OCI-LY1 (cell line): ENCODE measurements at regions not wholly inside any gene's neighbourhood (a gene's known extent, or its start where the extent isn't known, plus 50 kb on each side); places are given as distances from the start of the nearest gene placed in this dataset.

Source experiments
- H2AFZ ChIP-seq: fragments of 200-600 bp; sonication (generic), shearing (Covaris generic); 2 replicates; pipeline ENCODE4 v1.6.0; 2014; ENCODE audit warnings: antibody characterized with exemption, mild to moderate bottlenecking, low read length
- H3F3A ChIP-seq: fragments of 200-600 bp; sonication (generic), shearing (Covaris generic); 2 replicates; pipeline ENCODE4 v1.6.0; 2014; ENCODE audit warnings: mild to moderate bottlenecking, antibody characterized with exemption, low read length, moderate library complexity; ENCODE audit not compliant: insufficient read depth
- H3K27ac ChIP-seq: fragments of 200-600 bp; sonication (generic); 2 replicates; pipeline ENCODE4 v1.5.1; 2014; ENCODE audit warnings: low read length, mixed run types, mild to moderate bottlenecking, low read depth; ENCODE audit not compliant: poor library complexity, severe bottlenecking
- H3K27me3 ChIP-seq: fragments of 200-600 bp; sonication (generic); 2 replicates; pipeline ENCODE4 v1.6.0; 2014; ENCODE audit warnings: antibody characterized with exemption, mild to moderate bottlenecking, low read length, moderate library complexity; ENCODE audit not compliant: insufficient read depth
- H3K36me3 ChIP-seq: fragments of 200-600 bp; sonication (generic); 2 replicates; pipeline ENCODE4 v1.6.1; 2014; ENCODE audit warnings: mild to moderate bottlenecking, antibody characterized with exemption, low read length, moderate library complexity, mixed read lengths; ENCODE audit not compliant: insufficient read depth
- H3K4me1 ChIP-seq: fragments of 200-600 bp; sonication (generic); 2 replicates; pipeline ENCODE4 v1.5.1; 2014; ENCODE audit warnings: mild to moderate bottlenecking, low read length, moderate library complexity; ENCODE audit not compliant: insufficient read depth, severe bottlenecking
- H3K4me2 ChIP-seq: fragments of 200-600 bp; sonication (generic), shearing (Covaris generic); 2 replicates; pipeline ENCODE4 v1.6.1; 2014; ENCODE audit warnings: low read length
- H3K4me3 ChIP-seq: fragments of 200-600 bp; sonication (generic); 2 replicates; pipeline ENCODE4 v1.5.1; 2014; ENCODE audit warnings: low read length, low read depth, mild to moderate bottlenecking, mixed read lengths; ENCODE audit not compliant: poor library complexity, severe bottlenecking
- H3K79me2 ChIP-seq: fragments of 200-600 bp; shearing (Covaris generic); 2 replicates; pipeline ENCODE4 v1.6.1; 2016; ENCODE audit warnings: mixed run types, low read length, mixed read lengths; ENCODE audit not compliant: insufficient read depth
- H3K9ac ChIP-seq: fragments of 200-600 bp; sonication (generic), shearing (Covaris generic); 2 replicates; pipeline ENCODE4 v1.6.1; 2014; ENCODE audit warnings: mild to moderate bottlenecking, low read length, mixed read lengths
- H3K9me2 ChIP-seq: fragments of 200-600 bp; sonication (generic), shearing (Covaris generic); 2 replicates; pipeline ENCODE4 v1.6.1; 2014; ENCODE audit warnings: low read depth, mild to moderate bottlenecking, low read length, mixed read lengths
- H3K9me3 ChIP-seq: fragments of 200-600 bp; shearing (Covaris generic); 2 replicates; pipeline ENCODE4 v1.6.1; 2014; ENCODE audit warnings: low read length, mixed read lengths
- H4K20me1 ChIP-seq: fragments of 200-600 bp; sonication (generic), shearing (Covaris generic); 2 replicates; pipeline ENCODE4 v1.6.0; 2016; ENCODE audit warnings: mild to moderate bottlenecking, low read length; ENCODE audit not compliant: insufficient read depth
- CTCF ChIP-seq: fragments of 200-600 bp; sonication (generic), shearing (Covaris generic); IDR thresholded peaks from 2 replicates; pipeline ENCODE4 v1.5.1; 2017; ENCODE audit warnings: mild to moderate bottlenecking, antibody characterized with exemption, low read length, moderate library complexity, mixed read lengths
- EZH2 ChIP-seq: fragments of 200-600 bp; sonication (generic), shearing (Covaris generic); IDR thresholded peaks from 2 replicates; pipeline ENCODE4 v1.8.0; 2017; ENCODE audit warnings: borderline replicate concordance, mixed run types, mild to moderate bottlenecking, antibody characterized with exemption, low read length, moderate library complexity, mixed read lengths

DNA sequence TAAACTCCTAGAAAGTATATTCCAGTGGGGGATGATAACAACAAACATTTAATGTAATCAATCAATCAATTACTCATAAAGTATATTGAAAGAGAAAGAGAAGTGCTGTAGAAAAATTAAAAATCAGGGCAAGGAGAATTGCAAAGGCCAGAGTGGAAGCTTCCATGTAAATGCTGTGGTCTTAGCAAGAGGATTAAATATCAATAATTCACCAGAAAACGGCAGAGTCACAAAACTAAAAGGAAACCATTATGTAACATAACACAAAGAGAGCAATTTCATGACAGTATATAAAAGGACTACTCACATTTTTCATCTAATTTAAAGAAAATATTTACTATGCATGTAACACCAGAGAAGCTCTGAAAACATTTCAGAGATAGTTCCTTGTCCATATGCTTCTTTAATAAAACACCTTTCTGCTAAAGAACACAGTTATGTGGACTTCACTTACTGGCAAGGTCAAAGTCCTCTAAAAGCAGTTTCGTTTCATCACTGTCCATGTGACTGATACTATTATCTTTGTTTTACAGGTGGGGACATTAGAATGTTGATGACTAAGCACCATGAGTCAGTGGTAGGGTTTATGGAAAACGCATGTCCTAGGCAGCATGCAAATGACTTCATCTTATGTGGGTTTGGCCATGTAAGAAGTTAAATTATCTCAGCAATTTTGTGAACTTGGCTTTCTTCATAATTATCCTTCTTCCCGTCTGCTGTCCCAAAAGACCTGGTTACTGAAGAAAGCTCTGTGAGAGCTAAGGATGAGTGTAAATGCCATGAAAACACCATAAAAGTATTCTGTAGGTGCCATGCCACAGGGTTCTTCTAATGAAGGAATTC, 185.8 kb upstream of the TENT5A start:
- Histone ChIP-seq H3K4me3 (no peak overlapping the region), H3K4me2 (no peak overlapping the region), H3K36me3 (no peaks in the 10 kb centered on the region), H2AFZ (no peak overlapping the region), H3K79me2 (no peaks in the 10 kb centered on the region), H3K9ac (no peak overlapping the region), H3K27ac (no peak overlapping the region), H4K20me1 (no peaks in the 10 kb centered on the region), H3F3A (no peaks in the 10 kb centered on the region), H3K9me3 (no peaks in the 10 kb centered on the region), H3K4me1 (no peaks in the 10 kb centered on the region), H3K9me2 (no peaks in the 10 kb centered on the region), H3K27me3 (no peaks in the 10 kb centered on the region)
- TF ChIP-seq EZH2 (no peak), CTCF (no peak)

DNA sequence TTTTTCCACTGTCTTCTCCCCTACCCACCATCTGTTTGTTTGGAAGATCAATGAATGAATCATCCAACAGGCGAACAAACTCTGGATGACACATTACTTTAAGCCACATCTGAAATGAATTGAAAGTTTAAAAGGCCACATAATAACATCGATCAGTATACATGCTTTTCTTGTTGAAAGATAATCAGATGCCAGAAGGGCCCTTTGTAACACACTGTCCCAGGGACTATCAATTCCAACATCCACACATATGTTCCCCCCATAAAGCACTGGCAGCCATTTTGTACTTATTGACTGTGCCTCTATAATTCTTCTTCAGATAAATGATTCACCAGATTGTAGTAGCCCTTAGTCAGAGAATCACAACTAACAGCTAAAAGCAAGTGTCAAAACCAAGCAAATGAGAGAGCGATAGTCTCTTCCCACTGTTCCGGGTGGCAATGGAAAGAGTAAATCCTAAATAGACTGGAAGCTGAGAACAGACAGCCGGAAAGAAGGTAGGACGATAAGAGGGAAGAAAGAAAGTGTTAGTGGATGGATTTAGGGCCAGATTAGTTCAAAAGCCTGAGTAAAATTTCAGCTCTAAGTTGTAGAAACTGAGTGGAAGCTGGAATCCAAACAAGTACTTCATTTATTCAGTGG, 184.9 kb upstream of the TENT5A start:
- Histone ChIP-seq H2AFZ (no peak overlapping the region), H3K9me3 (no peaks in the 10 kb centered on the region), H3K4me2 (no peak overlapping the region), H3F3A (no peaks in the 10 kb centered on the region), H3K9me2 (no peaks in the 10 kb centered on the region), H3K4me1 (no peaks in the 10 kb centered on the region), H3K36me3 (no peaks in the 10 kb centered on the region), H3K79me2 (no peaks in the 10 kb centered on the region), H3K4me3 (no peak overlapping the region), H3K9ac (no peak overlapping the region), H4K20me1 (no peaks in the 10 kb centered on the region), H3K27ac (no peak overlapping the region), H3K27me3 (no peaks in the 10 kb centered on the region)
- TF ChIP-seq EZH2 (no peak), CTCF (no peak)

- Histone ChIP-seq H3K36me3 (no peaks in the 10 kb centered on the region), H3K9me2 (no peaks in the 10 kb centered on the region)
Observed at GRCh38 chr6:81934936-81935335, 182.5 kb upstream of the TENT5A start.

More at GRCh38 chr6:81934936-81935335, 182.5 kb upstream of the TENT5A start:
- H3K27me3 ChIP-seq = no peaks in the 10 kb centered on the region
- no peak overlapping the region for H3K27ac ChIP-seq
- H3K79me2 ChIP-seq = no peaks in the 10 kb centered on the region
- no peak overlapping the region for H3K4me2 ChIP-seq
- no peak overlapping the region for H3K9ac ChIP-seq
- no peak overlapping the region for H3K4me3 ChIP-seq
- H3F3A ChIP-seq = no peaks in the 10 kb centered on the region
- TF ChIP-seq CTCF = no peak
- TF ChIP-seq EZH2 = no peak
- H4K20me1 ChIP-seq = no peaks in the 10 kb centered on the region
- no peaks in the 10 kb centered on the region for H3K4me1 ChIP-seq
- H2AFZ ChIP-seq = no peak overlapping the region
- H3K9me3 ChIP-seq = no peaks in the 10 kb centered on the region
